ENCODE measurements at regions not wholly inside any gene's neighbourhood (a gene's known extent, or its start where the extent isn't known, plus 50 kb on each side); places are given as distances from the start of the nearest gene placed in this dataset.

- DNase-seq, result no peak
These were observed 300.4 kb downstream of the DTWD2 start for GRCh38 chr5:118687661-118688621.

DNA sequence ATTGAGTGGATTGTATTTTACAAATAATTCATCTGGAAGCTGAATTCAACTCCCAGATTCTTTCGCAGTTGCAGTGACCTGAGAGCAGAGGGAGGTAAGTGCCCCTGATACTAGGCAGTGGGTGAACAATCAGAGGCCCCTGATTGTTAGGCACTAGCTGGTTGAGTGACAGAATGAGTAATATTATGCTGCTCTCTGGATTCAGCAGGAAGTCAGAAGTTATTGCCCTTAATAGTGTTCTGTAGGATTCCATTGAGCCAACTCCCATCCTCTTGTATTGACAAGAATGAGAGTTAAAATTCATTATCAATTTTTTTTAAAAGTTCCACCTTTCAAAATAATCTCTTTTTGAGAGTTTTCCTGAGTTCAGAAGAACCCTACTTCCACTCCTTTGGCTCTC is 301.2 kb downstream of the DTWD2 start:
- no peak for DNase-seq

- no peak for DNase-seq
These were observed 306.7 kb downstream of the DTWD2 start for GRCh38 chr5:118681655-118682054.

- DNase-seq, result no peak
These were observed 308.9 kb downstream of the DTWD2 start for GRCh38 chr5:118679264-118679940.

- no peak for DNase-seq
These were observed 309.6 kb downstream of the DTWD2 start for GRCh38 chr5:118678746-118679145.

DNA sequence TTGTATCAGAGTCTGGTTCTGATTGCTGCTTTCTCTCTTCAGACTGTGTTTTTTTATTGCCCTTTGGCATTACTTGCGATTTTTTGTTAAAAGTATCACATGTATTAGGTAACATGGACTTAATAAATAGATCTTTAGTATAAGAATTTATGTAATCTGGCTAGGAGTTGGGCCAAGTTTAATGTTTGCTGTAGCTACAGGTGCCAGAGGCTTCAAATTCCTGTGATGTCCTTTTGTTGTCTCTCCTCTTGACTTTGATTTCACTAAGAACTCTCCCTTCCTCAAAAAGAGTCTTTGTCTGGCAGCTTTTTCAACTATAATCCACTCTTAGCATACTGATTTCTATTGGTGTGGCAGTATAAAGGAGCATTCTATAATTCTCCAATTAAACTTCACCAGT is 313.1 kb downstream of the DTWD2 start:
- DNase-seq, result no peak

DNA sequence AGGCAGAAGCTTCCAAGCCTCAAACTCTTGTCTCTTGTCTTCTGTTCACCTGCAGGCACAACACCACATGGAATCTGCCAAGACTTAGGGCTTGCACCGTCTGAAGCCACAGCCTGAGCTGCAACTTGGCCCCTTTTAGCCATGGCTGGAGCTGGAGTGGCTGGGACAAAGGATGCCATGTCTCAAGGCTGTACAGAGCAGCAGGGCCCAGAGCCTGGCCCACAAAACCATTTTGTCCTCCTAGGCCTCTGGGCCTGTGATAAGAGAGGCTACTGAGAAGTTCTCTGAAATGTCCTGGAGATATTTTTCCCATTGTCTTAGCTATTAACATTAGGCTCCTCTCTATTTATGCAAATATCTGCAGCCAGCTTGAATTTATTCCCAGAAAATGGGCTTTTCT is 330.8 kb downstream of the DTWD2 start:
- no peak for DNase-seq

DNA sequence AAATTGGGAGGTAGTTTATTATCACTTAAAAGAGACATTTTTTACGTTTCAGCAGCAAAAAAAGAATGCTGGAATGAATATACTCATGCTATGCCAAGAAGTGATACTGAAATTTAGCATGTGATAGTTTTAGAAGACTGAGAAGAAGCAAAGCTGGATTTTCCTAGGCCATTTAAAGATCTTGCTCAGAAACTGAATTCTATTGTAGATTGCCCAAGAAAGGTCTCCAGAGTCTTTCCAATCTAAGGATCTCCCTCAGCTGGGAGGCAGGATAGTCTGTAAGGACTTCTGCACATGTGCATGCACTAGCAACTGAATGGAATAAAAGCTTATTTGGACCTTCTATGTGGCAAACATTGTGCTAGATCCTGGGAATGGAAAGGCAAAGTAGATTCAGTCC is 334.5 kb downstream of the DTWD2 start:
- no peak for DNase-seq

GRCh38 chr5:118653183-118653582 is 335.2 kb downstream of the DTWD2 start:
- DNase-seq, result no peak

- DNase-seq, result no peak
These were observed 337.3 kb downstream of the DTWD2 start for GRCh38 chr5:118651002-118651401.

GRCh38 chr5:118647587-118647986 is 340.8 kb downstream of the DTWD2 start:
- no peak for DNase-seq

- DNase-seq, result no peak
These were observed 341.4 kb downstream of the DTWD2 start for GRCh38 chr5:118646917-118647316.

GRCh38 chr5:118637947-118638670 is 350.2 kb downstream of the DTWD2 start:
- DNase-seq, result no peak

GRCh38 chr5:118628660-118629354 is 359.5 kb downstream of the DTWD2 start:
- DNase-seq, result no peak

DNA sequence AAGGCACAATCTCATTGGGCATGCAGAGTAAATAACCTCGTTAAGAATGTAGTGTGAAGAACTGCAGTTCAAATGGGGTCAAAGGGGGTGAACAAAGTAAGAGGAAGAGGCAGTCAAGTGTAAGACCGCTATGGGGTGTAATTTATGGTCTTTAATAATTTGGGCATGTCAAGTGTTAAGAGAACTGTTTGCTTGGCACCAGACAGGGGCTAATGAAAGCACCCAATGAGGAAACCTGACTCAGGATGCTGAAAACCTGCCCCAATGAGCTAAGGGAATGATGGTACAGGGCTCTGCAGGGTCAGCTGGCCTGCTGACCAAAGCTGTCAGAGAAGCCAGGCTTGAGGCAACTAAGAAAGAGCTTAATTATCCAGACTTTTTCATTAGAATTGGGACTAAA is 368.1 kb downstream of the DTWD2 start:
- DNase-seq, result no peak

DNA sequence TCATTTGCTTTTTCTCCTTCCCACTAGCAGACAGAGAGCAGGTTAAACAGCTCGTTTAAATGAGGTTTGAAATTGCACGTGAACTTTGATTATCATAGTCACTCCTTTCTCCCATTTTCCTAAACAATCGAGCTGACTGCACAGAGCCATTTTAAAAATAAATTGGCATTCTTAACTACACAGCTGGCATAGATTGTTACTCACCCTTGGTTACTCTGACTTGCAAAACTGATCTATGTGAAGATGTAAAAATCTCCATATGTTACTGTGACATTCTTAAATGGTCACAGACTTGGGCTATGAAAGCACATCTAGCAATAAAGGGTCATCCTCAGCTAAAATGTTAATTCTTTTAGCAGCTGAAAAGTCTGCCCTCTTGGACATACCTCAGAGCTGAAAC is 368.5 kb downstream of the DTWD2 start:
- DNase-seq, result no peak

GRCh38 chr5:118616281-118616680 is 372.1 kb downstream of the DTWD2 start:
- no peak for DNase-seq

GRCh38 chr5:118614731-118615456 is 373.5 kb downstream of the DTWD2 start:
- DNase-seq, result no peak

GRCh38 chr5:118611332-118611945 is 376.9 kb downstream of the DTWD2 start:
- no peak for DNase-seq

DNA sequence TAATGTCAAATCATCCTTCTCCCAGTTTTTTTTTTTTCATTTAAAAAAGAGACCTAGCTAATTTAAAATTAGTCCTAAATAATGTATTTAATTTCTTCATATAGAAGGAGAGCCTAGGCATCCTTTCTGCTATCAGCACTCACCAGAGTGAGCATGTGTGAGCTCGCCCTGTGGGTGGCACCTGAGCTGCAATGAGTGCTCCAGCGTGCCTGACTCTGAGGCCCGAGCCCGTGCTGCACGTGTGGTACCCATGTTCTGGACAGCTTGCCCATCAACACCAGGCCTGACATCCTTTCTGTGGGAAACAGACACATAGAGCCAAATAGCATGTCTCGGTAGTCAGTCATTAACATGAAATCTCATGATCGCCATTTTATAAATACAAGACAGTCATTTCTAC is 381.4 kb downstream of the DTWD2 start:
- DNase-seq, result no peak

- no peak for DNase-seq
These were observed 382.6 kb downstream of the DTWD2 start for GRCh38 chr5:118605761-118606160.

DNA sequence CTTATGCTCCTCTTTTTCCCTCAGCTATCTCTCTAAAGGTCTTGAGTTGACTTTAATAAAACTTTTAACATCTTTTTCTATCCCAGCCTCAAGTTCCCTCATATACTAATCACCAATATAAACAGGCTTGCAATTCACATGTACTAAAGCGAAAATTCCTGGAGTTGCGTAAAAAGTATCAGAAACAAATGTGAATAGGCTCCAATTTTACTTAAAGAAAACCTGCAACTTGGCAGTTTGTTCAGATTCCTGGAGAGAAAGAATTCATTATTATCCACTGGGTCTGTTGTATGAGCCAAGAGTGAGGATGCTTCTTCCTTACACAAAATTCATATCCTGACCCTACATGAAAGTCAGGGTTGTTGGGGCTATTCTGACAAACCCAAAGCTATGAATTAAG is 384.2 kb downstream of the DTWD2 start:
- DNase-seq, result no peak

Data from T-helper 9 cell (primary cell).